Activated T-helper 1 cell treated with anti-CD3 and anti-CD28 coated beads, Interleukin-12 subunit alpha, Interleukin-12 subunit beta, Interleukin-2, Interleukin-4 antibody, amounts not matched to agents 30 ng/mL and 10 ng/mL and 1 ng/mL, durations not matched to agents 14 hours and 24 hours and 36 hours (primary cell): ENCODE measurements at regions not wholly inside any gene's neighbourhood (a gene's known extent, or its start where the extent isn't known, plus 50 kb on each side); places are given as distances from the start of the nearest gene placed in this dataset.
"Not testable (repeated sequence)": the region's sequence is repeated elsewhere in the genome, so short reads cannot be mapped to it uniquely, and the experiment has no call there.

Source experiments
- DNase-seq: peaks from one replicate; pipeline ENCODE4 v3.0.0; 2021; ENCODE audit warnings: low spot score
- H3K27ac Mint-ChIP-seq: one replicate; pipeline ENCODE4 v1.8.0; 2021; ENCODE audit warnings: mild to moderate bottlenecking, mixed read lengths
- H3K27me3 Mint-ChIP-seq: one replicate; pipeline ENCODE4 v1.8.0; 2022; ENCODE audit warnings: mild to moderate bottlenecking, moderate library complexity, mixed read lengths; ENCODE audit not compliant: insufficient read depth
- H3K36me3 Mint-ChIP-seq: one replicate; pipeline ENCODE4 v1.8.0; 2021; ENCODE audit warnings: low read depth, mixed read lengths
- H3K4me1 Mint-ChIP-seq: one replicate; pipeline ENCODE4 v1.8.0; 2021; ENCODE audit warnings: low read depth, mixed read lengths
- H3K4me3 Mint-ChIP-seq: one replicate; pipeline ENCODE4 v1.8.0; 2021; ENCODE audit warnings: mild to moderate bottlenecking, moderate library complexity, mixed read lengths
- H3K9me3 Mint-ChIP-seq: one replicate; pipeline ENCODE4 v1.8.0; 2021; ENCODE audit warnings: mixed read lengths
- intact Hi-C: fragments of 100-400 bp; cut with micrococcal nuclease; formaldehyde crosslinking; loops from one replicate; pipeline ENCODE4 v1.15.1; 2024

- H3K4me3 Mint-ChIP-seq = no peak overlapping the region
- H3K9me3 Mint-ChIP-seq = peaks cover 3% of the 10 kb centered on the region
- H3K36me3 Mint-ChIP-seq = no peaks in the 10 kb centered on the region
- H3K27ac Mint-ChIP-seq = no peak overlapping the region
- DNase-seq = no peak
- no peaks in the 10 kb centered on the region for H3K4me1 Mint-ChIP-seq
- intact Hi-C loops = no loop called here
- no peaks in the 10 kb centered on the region for H3K27me3 Mint-ChIP-seq
Measured at GRCh38 chr14:62455446-62455845, 589.8 kb downstream of the KCNH5 start.

GRCh38 chr14:62462988-62463387 lies 582.3 kb downstream of the KCNH5 start:
- Mint-ChIP-seq H3K36me3 (no peaks in the 10 kb centered on the region), H3K27me3 (no peaks in the 10 kb centered on the region), H3K4me3 (no peak overlapping the region), H3K4me1 (no peaks in the 10 kb centered on the region), H3K9me3 (no peaks in the 10 kb centered on the region), H3K27ac (no peak overlapping the region)
- intact Hi-C loops = no loop called here
- no peak for DNase-seq

GRCh38 chr14:62468946-62469345 lies 576.3 kb downstream of the KCNH5 start:
- Mint-ChIP-seq H3K4me3 (no peak overlapping the region), H3K36me3 (no peaks in the 10 kb centered on the region), H3K4me1 (no peaks in the 10 kb centered on the region), H3K27me3 (no peaks in the 10 kb centered on the region), H3K27ac (no peak overlapping the region), H3K9me3 (no peaks in the 10 kb centered on the region)
- DNase-seq = no peak
- intact Hi-C loops = no loop called here

GRCh38 chr14:62470935-62471334 lies 574.3 kb downstream of the KCNH5 start:
- H3K36me3 Mint-ChIP-seq = no peaks in the 10 kb centered on the region
- H3K4me1 Mint-ChIP-seq = no peaks in the 10 kb centered on the region
- no peaks in the 10 kb centered on the region for H3K27me3 Mint-ChIP-seq
- no peak for DNase-seq
- H3K4me3 Mint-ChIP-seq = no peak overlapping the region
- intact Hi-C loops = no loop called here
- H3K27ac Mint-ChIP-seq = no peak overlapping the region
- H3K9me3 Mint-ChIP-seq = no peaks in the 10 kb centered on the region

GRCh38 chr14:62491146-62491545 lies 554.1 kb downstream of the KCNH5 start:
- no peak for DNase-seq
- Mint-ChIP-seq H3K4me3 (no peak overlapping the region), H3K4me1 (no peaks in the 10 kb centered on the region), H3K9me3 (peaks cover 24% of the 10 kb centered on the region), H3K27me3 (no peaks in the 10 kb centered on the region), H3K27ac (no peak overlapping the region), H3K36me3 (no peaks in the 10 kb centered on the region)
- intact Hi-C loops = no loop called here

GRCh38 chr14:62497708-62498107 lies 547.5 kb downstream of the KCNH5 start:
- H3K4me1 Mint-ChIP-seq = no peaks in the 10 kb centered on the region
- no peaks in the 10 kb centered on the region for H3K27me3 Mint-ChIP-seq
- intact Hi-C loops = no loop called here
- no peaks in the 10 kb centered on the region for H3K36me3 Mint-ChIP-seq
- no peak overlapping the region for H3K4me3 Mint-ChIP-seq
- H3K9me3 Mint-ChIP-seq = peaks cover 37% of the 10 kb centered on the region
- DNase-seq = no peak
- no peak overlapping the region for H3K27ac Mint-ChIP-seq

GRCh38 chr14:62501021-62501750 lies 544.1 kb downstream of the KCNH5 start:
- DNase-seq = no peak
- H3K27ac Mint-ChIP-seq = no peak overlapping the region
- no peaks in the 10 kb centered on the region for H3K36me3 Mint-ChIP-seq
- no peak overlapping the region for H3K4me3 Mint-ChIP-seq
- H3K27me3 Mint-ChIP-seq = no peaks in the 10 kb centered on the region
- intact Hi-C loops = no loop called here
- H3K9me3 Mint-ChIP-seq = peaks cover 23% of the 10 kb centered on the region
- H3K4me1 Mint-ChIP-seq = no peaks in the 10 kb centered on the region

- intact Hi-C loops = no loop called here
- no peak for DNase-seq
- H3K4me3 Mint-ChIP-seq = no peak overlapping the region
- H3K36me3 Mint-ChIP-seq = no peaks in the 10 kb centered on the region
- no peaks in the 10 kb centered on the region for H3K4me1 Mint-ChIP-seq
- H3K27me3 Mint-ChIP-seq = no peaks in the 10 kb centered on the region
- H3K27ac Mint-ChIP-seq = no peak overlapping the region
- H3K9me3 Mint-ChIP-seq = peaks cover 11% of the 10 kb centered on the region
Measured at GRCh38 chr14:62505045-62505444, 540.2 kb downstream of the KCNH5 start.

GRCh38 chr14:62521309-62521708 lies 523.9 kb downstream of the KCNH5 start:
- H3K27me3 Mint-ChIP-seq, H3K27ac Mint-ChIP-seq, DNase-seq, H3K36me3 Mint-ChIP-seq, H3K4me1 Mint-ChIP-seq, intact Hi-C loops, H3K4me3 Mint-ChIP-seq: not testable (repeated sequence)
- H3K9me3 Mint-ChIP-seq = peaks cover 53% of the 10 kb centered on the region

- DNase-seq = no peak
- Mint-ChIP-seq H3K4me3 (no peak overlapping the region), H3K4me1 (no peaks in the 10 kb centered on the region), H3K9me3 (peaks cover 18% of the 10 kb centered on the region), H3K27me3 (no peaks in the 10 kb centered on the region), H3K36me3 (no peaks in the 10 kb centered on the region), H3K27ac (no peak overlapping the region)
- intact Hi-C loops = no loop called here
Measured at GRCh38 chr14:62528296-62528695, 517.0 kb downstream of the KCNH5 start.

GRCh38 chr14:62532181-62532580 lies 513.1 kb downstream of the KCNH5 start:
- H3K9me3 Mint-ChIP-seq = peaks cover 9% of the 10 kb centered on the region
- intact Hi-C loops = no loop called here

GRCh38 chr14:62546862-62547474 lies 498.3 kb downstream of the KCNH5 start:
- intact Hi-C loops = no loop called here
- H3K27ac Mint-ChIP-seq = no peak overlapping the region

More at GRCh38 chr14:62532181-62532580, 513.1 kb downstream of the KCNH5 start:
- no peak for DNase-seq
- no peak overlapping the region for H3K4me3 Mint-ChIP-seq
- H3K27ac Mint-ChIP-seq = no peak overlapping the region
- no peaks in the 10 kb centered on the region for H3K4me1 Mint-ChIP-seq
- no peaks in the 10 kb centered on the region for H3K27me3 Mint-ChIP-seq
- H3K36me3 Mint-ChIP-seq = no peaks in the 10 kb centered on the region

GRCh38 chr14:62557416-62557815 lies 487.8 kb downstream of the KCNH5 start:
- Mint-ChIP-seq H3K4me3 (no peak overlapping the region), H3K4me1 (no peaks in the 10 kb centered on the region), H3K27me3 (no peaks in the 10 kb centered on the region), H3K36me3 (no peaks in the 10 kb centered on the region), H3K9me3 (peaks cover 5% of the 10 kb centered on the region), H3K27ac (no peak overlapping the region)
- no peak for DNase-seq
- intact Hi-C loops = no loop called here

More at GRCh38 chr14:62546862-62547474, 498.3 kb downstream of the KCNH5 start:
- Mint-ChIP-seq H3K9me3 (peaks cover 39% of the 10 kb centered on the region), H3K4me3 (no peak overlapping the region), H3K36me3 (no peaks in the 10 kb centered on the region), H3K4me1 (no peaks in the 10 kb centered on the region), H3K27me3 (no peaks in the 10 kb centered on the region)
- no peak for DNase-seq
